Stimulated activated CD4-positive, alpha-beta T cell treated with anti-CD3 and anti-CD28 coated beads, Interleukin-1b, Interleukin-23, amount 100 ng/mL, for 1 hour (primary cell): ENCODE measurements at regions not wholly inside any gene's neighbourhood (a gene's known extent, or its start where the extent isn't known, plus 50 kb on each side); places are given as distances from the start of the nearest gene placed in this dataset.
"Not testable (repeated sequence)": the region's sequence is repeated elsewhere in the genome, so short reads cannot be mapped to it uniquely, and the experiment has no call there.

ENCODE experiments used
- DNase-seq, 2 donors: peaks; one replicate each; pipeline ENCODE4 v3.0.0-alpha.2; 2020; ENCODE audit warnings: low read depth in 2 of 2

- DNase-seq, result no peak
Observed at GRCh38 chr6:15904651-15905376, 224.1 kb upstream of the MYLIP start.

GRCh38 chr6:15901141-15902115 is 227.5 kb upstream of the MYLIP start:
- no peak for DNase-seq

- DNase-seq, result no peak
Observed at GRCh38 chr6:15898693-15899092, 230.2 kb upstream of the MYLIP start.

GRCh38 chr6:15897063-15897876 is 231.6 kb upstream of the MYLIP start:
- no peak for DNase-seq

- no peak for DNase-seq
Observed at GRCh38 chr6:15894973-15895725, 232.3 kb upstream of the DTNBP1 start.

- no peak for DNase-seq
Observed at GRCh38 chr6:15893556-15894253, 230.9 kb upstream of the DTNBP1 start.

- DNase-seq, result no peak
Observed at GRCh38 chr6:15892369-15892768, 229.5 kb upstream of the DTNBP1 start.

- no peak for DNase-seq
Observed at GRCh38 chr6:15888798-15889772, 226.3 kb upstream of the DTNBP1 start.

GRCh38 chr6:15887491-15888461 is 224.9 kb upstream of the DTNBP1 start:
- DNase-seq, result no peak

GRCh38 chr6:15885624-15886023 is 222.8 kb upstream of the DTNBP1 start:
- DNase-seq, result no peak

- DNase-seq, result not testable (repeated sequence)
Observed at GRCh38 chr6:15883593-15883992, 220.8 kb upstream of the DTNBP1 start.

GRCh38 chr6:15882915-15883314 is 220.1 kb upstream of the DTNBP1 start:
- no peak for DNase-seq

- DNase-seq, result no peak
Observed at GRCh38 chr6:15882345-15882744, 219.5 kb upstream of the DTNBP1 start.

GRCh38 chr6:15881150-15881549 is 218.3 kb upstream of the DTNBP1 start:
- DNase-seq, result no peak

GRCh38 chr6:15880262-15880973 is 217.6 kb upstream of the DTNBP1 start:
- no peak for DNase-seq

- peak in 1 of 2 donors; percentile 14 for DNase-seq
Observed at GRCh38 chr6:15879371-15880261, 216.8 kb upstream of the DTNBP1 start.
